ENCODE measurements at regions not wholly inside any gene's neighbourhood (a gene's known extent, or its start where the extent isn't known, plus 50 kb on each side); places are given as distances from the start of the nearest gene placed in this dataset.

DNA sequence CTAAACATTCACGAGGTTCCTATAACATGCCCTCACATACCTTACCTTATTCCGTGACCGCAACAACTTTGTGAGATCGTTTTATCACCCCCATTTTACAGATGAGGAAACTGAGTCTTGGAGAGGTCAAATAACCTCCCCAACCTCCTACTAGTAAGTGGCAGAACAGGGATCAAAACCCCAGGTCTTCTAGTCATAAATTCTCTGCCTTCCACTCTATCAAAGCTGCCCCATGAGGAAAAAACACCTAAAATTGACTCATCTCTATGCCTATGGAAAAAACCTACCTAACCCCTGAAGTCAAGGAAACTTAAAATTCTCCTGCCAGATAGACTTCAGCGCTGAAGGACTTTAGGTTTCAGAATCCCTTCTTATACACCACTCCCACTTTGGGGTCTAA, 69.5 kb upstream of the ERRFI1 start:
- Histone ChIP-seq H3K9me3 (ENCODE audit: low read length) (no peaks in the 10 kb centered on the region), H3K4me1 (ENCODE audit: insufficient read depth, low read length) (peaks cover 83% of the 10 kb centered on the region), H3K4me3 (replicated peaks in 1 of 3; ENCODE audit: insufficient read depth in 1 of 3, low read depth in 2 of 3, low read length in 3 of 3) (peak overlapping the region in 1 of 3 experiments; percentile 23; a peak in 2 of 6 replicates), H3K36me3 (replicated peaks in 1 of 2; ENCODE audit: control insufficient read depth in 1 of 2, insufficient read depth in 2 of 2, low read length in 2 of 2) (no peaks in the 10 kb centered on the region), H2AFZ (ENCODE audit: low read length) (no peak overlapping the region), H3K9ac (ENCODE audit: insufficient read depth, low read depth, low read length) (peak overlapping the region; percentile 47), H3K27ac (ENCODE audit: extremely low read length, insufficient read depth, low read length) (peak overlapping the region; percentile 72), H4K20me1 (ENCODE audit: insufficient read depth, low read length) (no peaks in the 10 kb centered on the region), H3K79me2 (ENCODE audit: insufficient read depth, low read length) (peaks cover 2% of the 10 kb centered on the region), H3K27me3 (ENCODE audit: control insufficient read depth in 1 of 2, insufficient read depth in 2 of 2, low read length in 2 of 2) (no peaks in the 10 kb centered on the region), H3K4me2 (ENCODE audit: low read depth, low read length) (peak overlapping the region; percentile 74)
- ChIA-PET POLR2A (interaction anchor here (1.2 to 4.2 kb wide), 15 partner anchors 18 to 79 kb away, joined by 3 to 34 read pairs (median 8); partner anchors contain the start of gene ERRFI1), CTCF (ENCODE audit: low intra/inter-chr PET ratio, low total read pairs) (no interaction called here)
- FAIRE-seq = no peak
- no TSS peak for BruUV-seq (replicated peaks)
- intact Hi-C loops (cut with micrococcal nuclease; ENCODE audit: unreplicated experiment) = loop anchor here (10.0 kb wide), 1 partner anchor 51 kb away; no protein-coding TSS in a partner anchor
- ATAC-seq = no peak
- in situ Hi-C loops (cut with HindIII; ENCODE audit: extremely low pct_ligation_motif_present, low pct_unique_long_range_greater_than_20kb) = no loop called here
- WGBS (ENCODE audit: low lambda C conversion rate) = 75% methylated on average over 5 of the region's 5 CpGs
- no peak for DNase-seq (ENCODE audit: low spot score)
- no peak for TF ChIP-seq ZNF143 (CRISPR knock-in tag; IDR thresholded peaks at IDR 0.05)
- TF ChIP-seq NONO (IDR thresholded peaks at IDR 0.05) = no peak
- no peak for TF ChIP-seq NONO (CRISPR knock-in tag; conservative IDR thresholded peaks at IDR 0.05)
- no peak for TF ChIP-seq ZNF619 (CRISPR knock-in tag; IDR thresholded peaks at IDR 0.05)
- TF ChIP-seq, protein P1, sequence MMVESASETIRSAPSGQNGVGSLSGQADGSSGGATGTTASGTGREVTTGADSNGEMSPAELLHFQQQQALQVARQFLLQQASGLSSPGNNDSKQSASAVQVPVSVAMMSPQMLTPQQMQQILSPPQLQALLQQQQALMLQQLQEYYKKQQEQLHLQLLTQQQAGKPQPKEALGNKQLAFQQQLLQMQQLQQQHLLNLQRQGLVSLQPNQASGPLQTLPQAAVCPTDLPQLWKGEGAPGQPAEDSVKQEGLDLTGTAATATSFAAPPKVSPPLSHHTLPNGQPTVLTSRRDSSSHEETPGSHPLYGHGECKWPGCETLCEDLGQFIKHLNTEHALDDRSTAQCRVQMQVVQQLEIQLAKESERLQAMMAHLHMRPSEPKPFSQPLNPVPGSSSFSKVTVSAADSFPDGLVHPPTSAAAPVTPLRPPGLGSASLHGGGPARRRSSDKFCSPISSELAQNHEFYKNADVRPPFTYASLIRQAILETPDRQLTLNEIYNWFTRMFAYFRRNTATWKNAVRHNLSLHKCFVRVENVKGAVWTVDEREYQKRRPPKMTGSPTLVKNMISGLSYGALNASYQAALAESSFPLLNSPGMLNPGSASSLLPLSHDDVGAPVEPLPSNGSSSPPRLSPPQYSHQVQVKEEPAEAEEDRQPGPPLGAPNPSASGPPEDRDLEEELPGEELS (CRISPR knock-in tag; IDR thresholded peaks at IDR 0.05) = no peak
- 0 out of 2 replicates have a peak, but pooled peaks have one; percentile 42 for TF ChIP-seq RBFOX2 (IDR thresholded peaks at IDR 0.05; ENCODE audit: low read depth, low read length)
- no peak for TF ChIP-seq AHR (CRISPR knock-in tag; IDR thresholded peaks at IDR 0.05)
- TF ChIP-seq ZMYM3 (CRISPR knock-in tag; IDR thresholded peaks at IDR 0.05) = 0 out of 2 replicates have a peak, but pooled peaks have one; percentile 14
- no peak for TF ChIP-seq PHB2 (IDR thresholded peaks at IDR 0.05; ENCODE audit: partially characterized antibody)
- no peak for TF ChIP-seq RAD51 (IDR thresholded peaks at IDR 0.05; ENCODE audit: borderline replicate concordance)
- TF ChIP-seq, protein P2, sequence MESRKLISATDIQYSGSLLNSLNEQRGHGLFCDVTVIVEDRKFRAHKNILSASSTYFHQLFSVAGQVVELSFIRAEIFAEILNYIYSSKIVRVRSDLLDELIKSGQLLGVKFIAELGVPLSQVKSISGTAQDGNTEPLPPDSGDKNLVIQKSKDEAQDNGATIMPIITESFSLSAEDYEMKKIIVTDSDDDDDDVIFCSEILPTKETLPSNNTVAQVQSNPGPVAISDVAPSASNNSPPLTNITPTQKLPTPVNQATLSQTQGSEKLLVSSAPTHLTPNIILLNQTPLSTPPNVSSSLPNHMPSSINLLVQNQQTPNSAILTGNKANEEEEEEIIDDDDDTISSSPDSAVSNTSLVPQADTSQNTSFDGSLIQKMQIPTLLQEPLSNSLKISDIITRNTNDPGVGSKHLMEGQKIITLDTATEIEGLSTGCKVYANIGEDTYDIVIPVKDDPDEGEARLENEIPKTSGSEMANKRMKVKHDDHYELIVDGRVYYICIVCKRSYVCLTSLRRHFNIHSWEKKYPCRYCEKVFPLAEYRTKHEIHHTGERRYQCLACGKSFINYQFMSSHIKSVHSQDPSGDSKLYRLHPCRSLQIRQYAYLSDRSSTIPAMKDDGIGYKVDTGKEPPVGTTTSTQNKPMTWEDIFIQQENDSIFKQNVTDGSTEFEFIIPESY (CRISPR knock-in tag; IDR thresholded peaks at IDR 0.05) = no peak
- TF ChIP-seq, protein P3, sequence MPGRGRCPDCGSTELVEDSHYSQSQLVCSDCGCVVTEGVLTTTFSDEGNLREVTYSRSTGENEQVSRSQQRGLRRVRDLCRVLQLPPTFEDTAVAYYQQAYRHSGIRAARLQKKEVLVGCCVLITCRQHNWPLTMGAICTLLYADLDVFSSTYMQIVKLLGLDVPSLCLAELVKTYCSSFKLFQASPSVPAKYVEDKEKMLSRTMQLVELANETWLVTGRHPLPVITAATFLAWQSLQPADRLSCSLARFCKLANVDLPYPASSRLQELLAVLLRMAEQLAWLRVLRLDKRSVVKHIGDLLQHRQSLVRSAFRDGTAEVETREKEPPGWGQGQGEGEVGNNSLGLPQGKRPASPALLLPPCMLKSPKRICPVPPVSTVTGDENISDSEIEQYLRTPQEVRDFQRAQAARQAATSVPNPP (CRISPR knock-in tag; IDR thresholded peaks at IDR 0.05) = no peak
- TF ChIP-seq KLF6 (CRISPR knock-in tag; IDR thresholded peaks at IDR 0.05) = no peak
- no peak for TF ChIP-seq HNRNPK (IDR thresholded peaks at IDR 0.05; ENCODE audit: low read depth, low read length, poor library complexity, severe bottlenecking)
- 0 out of 2 replicates have a peak, but pooled peaks have one; percentile 33 for TF ChIP-seq CHD4 (IDR thresholded peaks at IDR 0.05; ENCODE audit: borderline replicate concordance, low read length)
- TF ChIP-seq TCF7L2 (IDR thresholded peaks at IDR 0.05; ENCODE audit: low read depth, low read length) = no peak
- TF ChIP-seq, protein P4, sequence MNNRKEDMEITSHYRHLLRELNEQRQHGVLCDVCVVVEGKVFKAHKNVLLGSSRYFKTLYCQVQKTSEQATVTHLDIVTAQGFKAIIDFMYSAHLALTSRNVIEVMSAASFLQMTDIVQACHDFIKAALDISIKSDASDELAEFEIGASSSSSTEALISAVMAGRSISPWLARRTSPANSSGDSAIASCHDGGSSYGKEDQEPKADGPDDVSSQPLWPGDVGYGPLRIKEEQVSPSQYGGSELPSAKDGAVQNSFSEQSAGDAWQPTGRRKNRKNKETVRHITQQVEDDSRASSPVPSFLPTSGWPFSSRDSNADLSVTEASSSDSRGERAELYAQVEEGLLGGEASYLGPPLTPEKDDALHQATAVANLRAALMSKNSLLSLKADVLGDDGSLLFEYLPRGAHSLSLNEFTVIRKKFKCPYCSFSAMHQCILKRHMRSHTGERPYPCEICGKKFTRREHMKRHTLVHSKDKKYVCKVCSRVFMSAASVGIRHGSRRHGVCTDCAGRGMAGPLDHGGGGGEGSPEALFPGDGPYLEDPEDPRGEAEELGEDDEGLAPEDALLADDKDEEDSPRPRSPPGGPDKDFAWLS (CRISPR knock-in tag; IDR thresholded peaks at IDR 0.05; ENCODE audit: borderline replicate concordance) = no peak
- no peak for TF ChIP-seq ZNF773 (CRISPR knock-in tag; IDR thresholded peaks at IDR 0.05; ENCODE audit: borderline replicate concordance)
- no peak for TF ChIP-seq NCOA1 (CRISPR knock-in tag; IDR thresholded peaks at IDR 0.05)
- TF ChIP-seq ZNF430 (CRISPR knock-in tag; IDR thresholded peaks at IDR 0.05) = no peak
- TF ChIP-seq ZNF326 (CRISPR knock-in tag; IDR thresholded peaks at IDR 0.05; ENCODE audit: borderline replicate concordance) = no peak
